ENCODE measurements at regions not wholly inside any gene's neighbourhood (a gene's known extent, or its start where the extent isn't known, plus 50 kb on each side); places are given as distances from the start of the nearest gene placed in this dataset.

GRCh38 chr2:144265654-144266053, 254.3 kb downstream of the ZEB2 start:
- Histone ChIP-seq H3K36me3 (ENCODE audit: control insufficient read depth, insufficient read depth, low read length) (no peaks in the 10 kb centered on the region), H3K4me3 (ENCODE audit: low read depth, low read length) (no peak overlapping the region), H3K27me3 (ENCODE audit: control insufficient read depth, insufficient read depth, low read length) (no peaks in the 10 kb centered on the region)
- no peak for DNase-seq (ENCODE audit: low read depth)
- CTCF ChIA-PET: no interaction called here
- TF ChIP-seq CTCF (IDR thresholded peaks at IDR 0.05; ENCODE audit: insufficient read depth, low read depth, low read length): no peak
- POLR2A ChIA-PET: no interaction called here

GRCh38 chr2:144261966-144262365, 258.0 kb downstream of the ZEB2 start:
- Histone ChIP-seq H3K36me3 (ENCODE audit: control insufficient read depth, insufficient read depth, low read length) (no peaks in the 10 kb centered on the region), H3K27me3 (ENCODE audit: control insufficient read depth, insufficient read depth, low read length) (no peaks in the 10 kb centered on the region), H3K4me3 (ENCODE audit: low read depth, low read length) (no peak overlapping the region)
- TF ChIP-seq CTCF (IDR thresholded peaks at IDR 0.05; ENCODE audit: insufficient read depth, low read depth, low read length): no peak
- DNase-seq (ENCODE audit: low read depth): no peak
- ChIA-PET POLR2A (no interaction called here), CTCF (no interaction called here)

- TF ChIP-seq CTCF (IDR thresholded peaks at IDR 0.05; ENCODE audit: insufficient read depth, low read depth, low read length): no peak
- no peak overlapping the region for H3K4me3 ChIP-seq (ENCODE audit: low read depth, low read length)
- H3K36me3 ChIP-seq (ENCODE audit: control insufficient read depth, insufficient read depth, low read length): no peaks in the 10 kb centered on the region
- CTCF ChIA-PET: no interaction called here
- no peak for DNase-seq (ENCODE audit: low read depth)
- POLR2A ChIA-PET: no interaction called here
- H3K27me3 ChIP-seq (ENCODE audit: control insufficient read depth, insufficient read depth, low read length): no peaks in the 10 kb centered on the region
Measured at GRCh38 chr2:144261336-144261735, 258.6 kb downstream of the ZEB2 start.

GRCh38 chr2:144259332-144259731, 260.6 kb downstream of the ZEB2 start:
- Histone ChIP-seq H3K36me3 (ENCODE audit: control insufficient read depth, insufficient read depth, low read length) (no peaks in the 10 kb centered on the region), H3K4me3 (ENCODE audit: low read depth, low read length) (no peak overlapping the region), H3K27me3 (ENCODE audit: control insufficient read depth, insufficient read depth, low read length) (no peaks in the 10 kb centered on the region)
- ChIA-PET CTCF (no interaction called here), POLR2A (no interaction called here)
- no peak for DNase-seq (ENCODE audit: low read depth)
- no peak for TF ChIP-seq CTCF (IDR thresholded peaks at IDR 0.05; ENCODE audit: insufficient read depth, low read depth, low read length)

- POLR2A ChIA-PET: no interaction called here
- no peak for TF ChIP-seq CTCF (IDR thresholded peaks at IDR 0.05; ENCODE audit: insufficient read depth, low read depth, low read length)
- DNase-seq (ENCODE audit: low read depth): no peak
- no peak overlapping the region for H3K4me3 ChIP-seq (ENCODE audit: low read depth, low read length)
- H3K27me3 ChIP-seq (ENCODE audit: control insufficient read depth, insufficient read depth, low read length): no peaks in the 10 kb centered on the region
- CTCF ChIA-PET: interaction anchor here (0.7 kb wide), 1 partner anchor 30 kb away, joined by 3 read pairs; no protein-coding TSS in a partner anchor
- no peaks in the 10 kb centered on the region for H3K36me3 ChIP-seq (ENCODE audit: control insufficient read depth, insufficient read depth, low read length)
Measured at GRCh38 chr2:144258154-144258553, 261.8 kb downstream of the ZEB2 start.
